ENCODE measurements at regions not wholly inside any gene's neighbourhood (a gene's known extent, or its start where the extent isn't known, plus 50 kb on each side); places are given as distances from the start of the nearest gene placed in this dataset.

GRCh38 chr16:35311475-35311874 lies 1852.1 kb downstream of the TP53TG3F start:
- Mint-ChIP-seq H3K36me3 (ENCODE audit: low read depth, unreplicated experiment) (no peaks in the 10 kb centered on the region), H3K27ac (ENCODE audit: unreplicated experiment) (no peak overlapping the region), H3K27me3 (ENCODE audit: low read depth, unreplicated experiment) (no peaks in the 10 kb centered on the region), H3K4me1 (ENCODE audit: low read depth, unreplicated experiment) (no peaks in the 10 kb centered on the region), H3K9me3 (ENCODE audit: unreplicated experiment) (peaks cover 6% of the 10 kb centered on the region), H3K4me3 (ENCODE audit: unreplicated experiment) (no peak overlapping the region)
- H3K36me3 ChIP-seq (ENCODE audit: insufficient read depth, low read length): no peaks in the 10 kb centered on the region
- no peaks in the 10 kb centered on the region for H3K79me2 ChIP-seq (ENCODE audit: insufficient read depth, low read length)
- H3K4me2 ChIP-seq (ENCODE audit: low read length): no peak overlapping the region
- H4K20me1 ChIP-seq (ENCODE audit: insufficient read depth, low read length): no peaks in the 10 kb centered on the region
- TF ChIP-seq CTCF (IDR thresholded peaks at IDR 0.05; ENCODE audit: insufficient read depth, low read depth, low read length) (no peak), EZH2 (IDR thresholded peaks at IDR 0.05; ENCODE audit: insufficient read depth, low read length) (no peak)
- FAIRE-seq (no peak), DNase-seq (ENCODE audit: low read depth) (no peak)
- H3K9me3 ChIP-seq (ENCODE audit: insufficient read depth, low read depth, low read length): peaks cover 34% of the 10 kb centered on the region
- H2AFZ ChIP-seq (ENCODE audit: low read depth, low read length): no peak overlapping the region
- no peak overlapping the region for H3K4me3 ChIP-seq (ENCODE audit: insufficient read depth, low read depth, low read length)
- H3K4me1 ChIP-seq (ENCODE audit: insufficient read depth, low read length): no peaks in the 10 kb centered on the region
- no peak overlapping the region for H3K9ac ChIP-seq (ENCODE audit: low read length)
- H3K27me3 ChIP-seq (ENCODE audit: insufficient read depth, low read length): no peaks in the 10 kb centered on the region
- no peak overlapping the region for H3K27ac ChIP-seq (ENCODE audit: low read depth, low read length)

- no peak for FAIRE-seq
- H3K4me3 Mint-ChIP-seq (ENCODE audit: unreplicated experiment): no peak overlapping the region
- peaks cover 4% of the 10 kb centered on the region for H3K9me3 Mint-ChIP-seq (ENCODE audit: unreplicated experiment)
- H3K4me1 Mint-ChIP-seq (ENCODE audit: low read depth, unreplicated experiment): no peaks in the 10 kb centered on the region
- H2AFZ ChIP-seq (ENCODE audit: low read depth, low read length): no peak overlapping the region
- DNase-seq (ENCODE audit: low read depth): no peak
- H3K27ac ChIP-seq (ENCODE audit: low read depth, low read length): no peak overlapping the region
- H3K27me3 ChIP-seq (ENCODE audit: insufficient read depth, low read length): no peaks in the 10 kb centered on the region
- no peak overlapping the region for H3K9ac ChIP-seq (ENCODE audit: low read length)
- TF ChIP-seq EZH2 (IDR thresholded peaks at IDR 0.05; ENCODE audit: insufficient read depth, low read length) (no peak), CTCF (IDR thresholded peaks at IDR 0.05; ENCODE audit: insufficient read depth, low read depth, low read length) (no peak)
- no peaks in the 10 kb centered on the region for H4K20me1 ChIP-seq (ENCODE audit: insufficient read depth, low read length)
- H3K4me1 ChIP-seq (ENCODE audit: insufficient read depth, low read length): no peaks in the 10 kb centered on the region
- H3K79me2 ChIP-seq (ENCODE audit: insufficient read depth, low read length): no peaks in the 10 kb centered on the region
- no peak overlapping the region for H3K4me2 ChIP-seq (ENCODE audit: low read length)
- H3K4me3 ChIP-seq (ENCODE audit: insufficient read depth, low read depth, low read length): no peak overlapping the region
- peaks cover 28% of the 10 kb centered on the region for H3K9me3 ChIP-seq (ENCODE audit: insufficient read depth, low read depth, low read length)
- H3K27ac Mint-ChIP-seq (ENCODE audit: unreplicated experiment): no peak overlapping the region
- no peaks in the 10 kb centered on the region for H3K36me3 Mint-ChIP-seq (ENCODE audit: low read depth, unreplicated experiment)
- no peaks in the 10 kb centered on the region for H3K27me3 Mint-ChIP-seq (ENCODE audit: low read depth, unreplicated experiment)
- no peaks in the 10 kb centered on the region for H3K36me3 ChIP-seq (ENCODE audit: insufficient read depth, low read length)
Measured at GRCh38 chr16:35314298-35314697, 1854.9 kb downstream of the TP53TG3F start.

- Histone ChIP-seq H3K27me3 (ENCODE audit: insufficient read depth, low read length) (no peaks in the 10 kb centered on the region), H2AFZ (ENCODE audit: low read depth, low read length) (no peak overlapping the region), H3K4me1 (ENCODE audit: insufficient read depth, low read length) (no peaks in the 10 kb centered on the region), H4K20me1 (ENCODE audit: insufficient read depth, low read length) (no peaks in the 10 kb centered on the region), H3K9me3 (ENCODE audit: insufficient read depth, low read depth, low read length) (peaks cover 13% of the 10 kb centered on the region), H3K4me3 (ENCODE audit: insufficient read depth, low read depth, low read length) (no peak overlapping the region), H3K27ac (ENCODE audit: low read depth, low read length) (no peak overlapping the region), H3K9ac (ENCODE audit: low read length) (no peak overlapping the region), H3K79me2 (ENCODE audit: insufficient read depth, low read length) (no peaks in the 10 kb centered on the region), H3K36me3 (ENCODE audit: insufficient read depth, low read length) (no peaks in the 10 kb centered on the region), H3K4me2 (ENCODE audit: low read length) (no peak overlapping the region)
- DNase-seq (ENCODE audit: low read depth) (no peak), FAIRE-seq (no peak)
- Mint-ChIP-seq H3K36me3 (ENCODE audit: low read depth, unreplicated experiment) (no peaks in the 10 kb centered on the region), H3K27me3 (ENCODE audit: low read depth, unreplicated experiment) (no peaks in the 10 kb centered on the region), H3K27ac (ENCODE audit: unreplicated experiment) (no peak overlapping the region), H3K4me1 (ENCODE audit: low read depth, unreplicated experiment) (no peaks in the 10 kb centered on the region), H3K9me3 (ENCODE audit: unreplicated experiment) (peaks cover 4% of the 10 kb centered on the region), H3K4me3 (ENCODE audit: unreplicated experiment) (no peak overlapping the region)
- TF ChIP-seq CTCF (IDR thresholded peaks at IDR 0.05; ENCODE audit: insufficient read depth, low read depth, low read length): no peak
- TF ChIP-seq EZH2 (IDR thresholded peaks at IDR 0.05; ENCODE audit: insufficient read depth, low read length): no peak
Measured at GRCh38 chr16:35319536-35320192, 1860.3 kb downstream of the TP53TG3F start.

All from astrocyte (in vitro differentiated cells and primary cell).